H1 (cell line): ENCODE measurements at regions not wholly inside any gene's neighbourhood (a gene's known extent, or its start where the extent isn't known, plus 50 kb on each side); places are given as distances from the start of the nearest gene placed in this dataset.

Experiments
- TAF7 ChIP-seq: optimal IDR thresholded peaks from 2 replicates; pipeline ENCODE3; 2011; ENCODE audit warnings: low read depth, mild to moderate bottlenecking, inconsistent platforms, low read length, moderate library complexity, borderline replicate concordance

GRCh38 chr18:27750923-27751322 is 426.0 kb downstream of the CDH2 start (continued):
- TF ChIP-seq TAF7 = no peak
